NCI-H2029 treated with DMSO at 0.1 percent for 48 hours (cell line): ENCODE measurements at regions not wholly inside any gene's neighbourhood (a gene's known extent, or its start where the extent isn't known, plus 50 kb on each side); places are given as distances from the start of the nearest gene placed in this dataset.
"Not testable (repeated sequence)": the region's sequence is repeated elsewhere in the genome, so short reads cannot be mapped to it uniquely, and the experiment has no call there.

ENCODE experiments used
- DNase-seq: peaks from one replicate; lab custom pipeline; 2025; lab: John Stamatoyannopoulos, UW

DNA sequence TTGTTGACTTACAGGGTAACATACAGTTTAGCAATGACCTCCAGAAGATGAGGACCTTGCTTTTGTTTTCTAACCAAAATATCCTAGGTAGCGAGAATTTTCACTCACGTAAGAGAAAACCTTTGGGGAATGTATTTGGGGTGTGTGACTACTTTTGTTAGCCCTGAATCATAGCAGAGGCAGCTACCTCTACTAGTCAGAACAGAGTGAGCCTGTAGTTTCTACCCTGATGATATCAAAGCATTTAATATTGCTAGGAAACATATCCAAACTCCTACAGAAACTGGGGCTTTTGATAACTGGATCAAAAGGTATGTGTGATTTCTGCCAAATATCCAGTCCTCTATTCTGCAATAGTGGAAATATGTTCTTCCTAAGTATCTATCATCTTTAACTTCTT, 462.6 kb upstream of the ZEB2 start:
- no peak for DNase-seq

DNA sequence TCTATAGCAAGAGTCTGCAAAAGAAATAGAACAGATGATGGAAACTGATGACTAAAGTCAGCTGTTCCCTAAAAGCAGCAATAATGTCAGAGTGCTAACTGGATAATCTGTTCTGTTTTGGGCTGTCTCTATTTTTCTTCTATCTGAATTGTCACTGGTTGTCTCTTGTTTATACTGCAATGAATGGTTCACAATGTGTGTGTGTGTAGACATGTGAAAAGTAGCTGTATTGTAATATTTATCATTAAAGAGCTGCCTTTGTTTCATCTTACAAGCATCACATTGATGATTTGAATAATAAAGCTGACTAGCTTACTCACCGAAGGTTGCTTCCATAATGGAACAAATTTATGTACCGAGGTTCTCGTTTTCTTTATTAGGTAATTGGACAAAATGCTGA, 456.0 kb upstream of the ZEB2 start:
- no peak for DNase-seq

DNA sequence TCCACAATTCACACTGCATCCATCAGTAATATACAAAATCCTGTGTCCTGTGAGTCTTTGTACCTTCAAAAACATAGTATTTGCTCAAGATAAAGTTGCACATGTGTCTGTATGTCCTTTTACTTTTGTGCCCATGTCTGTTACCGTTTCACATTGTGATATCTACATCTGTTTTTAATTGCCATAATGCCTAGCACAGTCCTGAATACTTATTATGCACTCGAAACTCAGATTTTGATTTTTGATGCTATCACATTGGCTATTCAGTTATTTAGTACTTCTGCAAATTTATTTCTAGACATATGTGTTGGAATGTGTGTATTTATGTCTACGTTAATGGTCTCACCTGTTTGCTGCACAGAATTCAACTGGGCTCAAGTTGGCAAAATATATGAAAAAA, 452.8 kb upstream of the ZEB2 start:
- no peak for DNase-seq

DNA sequence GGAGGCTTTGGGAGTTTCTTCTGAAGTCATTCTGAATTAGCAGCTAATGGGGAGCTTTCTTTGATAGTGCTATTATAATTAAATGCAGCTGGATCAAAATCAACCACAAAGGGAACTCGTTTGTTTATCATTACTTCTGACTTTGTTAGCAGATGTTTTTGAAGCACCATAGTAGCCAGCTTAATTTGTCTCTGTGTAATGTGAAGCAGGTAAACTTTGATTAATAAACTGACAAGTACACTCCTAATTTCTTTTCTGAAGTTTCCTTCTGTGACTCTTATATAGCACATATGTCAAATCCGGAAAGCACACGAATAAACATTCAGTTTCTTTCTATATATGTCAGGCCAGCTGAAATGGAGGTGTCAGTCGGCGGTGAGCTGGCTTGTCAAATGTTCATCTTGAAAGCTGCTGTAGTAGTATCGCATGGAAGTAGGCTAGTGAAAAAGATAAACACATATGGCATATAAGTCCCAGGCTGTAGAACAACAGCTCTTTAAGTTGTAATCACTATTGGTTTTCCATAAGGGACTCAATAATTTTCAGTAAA, 451.9 kb upstream of the ZEB2 start:
- no peak for DNase-seq

DNA sequence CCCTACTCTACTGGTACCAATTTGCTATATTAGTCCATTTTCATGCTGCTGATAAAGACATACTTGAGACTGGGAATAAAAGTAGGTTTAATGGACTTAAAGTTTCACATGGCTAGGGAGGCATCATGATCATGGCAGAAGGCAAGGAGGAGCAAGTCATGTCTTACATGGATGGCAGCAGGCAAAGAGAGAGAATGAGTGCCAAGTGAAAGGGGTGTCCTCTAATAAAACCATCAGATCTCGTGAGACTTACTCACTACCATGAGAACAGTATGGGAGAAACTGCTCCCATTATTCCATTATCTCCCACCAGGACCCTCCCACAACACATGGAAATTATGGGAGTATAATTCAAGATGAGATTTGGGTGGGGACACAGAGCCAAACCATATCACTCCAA, 450.5 kb upstream of the ZEB2 start:
- DNase-seq, result not testable (repeated sequence)

DNA sequence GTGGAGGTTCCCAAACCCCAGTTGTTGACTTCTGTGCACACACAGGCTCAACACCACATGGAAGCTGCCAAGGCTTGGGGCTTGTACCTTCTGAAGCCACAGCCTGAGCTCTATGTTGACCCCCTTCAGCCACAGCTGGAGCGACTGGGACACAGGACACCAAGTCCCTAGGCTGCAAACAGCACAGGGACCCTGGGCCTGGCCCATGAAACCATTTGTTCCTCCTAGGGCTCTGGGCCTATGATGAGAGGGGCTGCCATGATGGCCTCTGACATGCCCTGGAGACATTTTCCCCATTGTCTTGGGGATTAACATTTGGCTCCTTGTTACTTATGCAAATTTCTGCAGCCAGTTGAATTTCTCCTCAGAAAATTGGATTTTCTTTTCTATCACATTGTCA, 449.6 kb upstream of the ZEB2 start:
- not testable (repeated sequence) for DNase-seq

DNA sequence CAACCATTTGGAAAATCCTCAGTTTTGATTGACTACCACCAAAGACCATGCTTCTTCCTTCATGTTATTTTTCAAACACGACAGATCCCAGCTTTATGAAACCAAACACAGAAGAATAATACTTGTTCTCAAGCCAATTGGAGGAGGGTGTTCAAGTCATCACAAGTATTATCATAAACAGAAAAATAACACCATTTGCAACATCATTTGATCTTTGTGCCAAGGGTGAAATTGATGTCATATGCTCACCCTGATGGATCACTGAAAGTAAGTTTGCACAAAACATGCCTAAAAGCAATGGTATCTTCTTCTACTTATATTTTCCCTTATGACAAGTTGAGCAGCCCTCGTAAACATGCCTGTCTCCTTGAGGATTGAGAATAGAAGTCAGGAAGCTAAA, 448.0 kb upstream of the ZEB2 start:
- no peak for DNase-seq

DNA sequence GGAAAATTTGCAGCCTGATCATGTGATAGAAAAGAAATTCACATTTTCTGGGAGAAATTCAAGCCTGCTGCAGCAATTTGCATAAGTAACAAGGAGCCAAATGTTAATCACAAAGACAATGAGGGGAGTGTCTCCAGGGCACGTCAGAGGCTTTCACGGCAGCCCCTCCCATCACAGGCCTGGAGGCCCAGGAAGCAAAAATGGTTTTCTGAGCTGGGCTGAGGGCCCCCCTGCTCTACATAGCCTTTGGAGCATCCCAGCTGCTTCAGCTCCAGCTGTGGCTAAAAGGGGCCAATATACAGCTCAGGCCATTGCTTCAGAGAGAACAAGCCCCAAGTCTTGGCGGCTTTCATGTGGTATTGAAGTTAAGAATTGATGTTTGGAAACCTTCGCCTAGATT, 445.3 kb upstream of the ZEB2 start:
- DNase-seq, result no peak

DNA sequence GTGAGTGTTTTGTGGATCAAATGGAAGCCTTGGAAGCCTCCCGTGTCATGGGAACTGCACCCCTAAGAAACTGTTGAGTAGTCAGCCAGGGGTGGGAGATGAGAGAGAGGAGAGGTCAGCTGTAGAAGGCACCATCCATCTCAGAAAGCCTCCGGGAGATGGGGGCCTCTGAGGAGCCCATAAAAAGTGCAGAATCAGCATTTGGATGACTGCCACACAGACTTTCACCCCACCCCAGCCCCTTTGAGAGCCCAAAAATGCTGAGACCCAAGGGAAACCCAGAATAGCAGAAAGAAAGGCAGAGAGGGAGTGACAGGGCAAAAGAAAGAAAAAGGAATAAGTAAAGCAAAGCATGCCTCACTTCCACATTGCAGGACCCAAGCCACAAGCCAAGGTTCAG, 443.1 kb upstream of the ZEB2 start:
- no peak for DNase-seq

DNA sequence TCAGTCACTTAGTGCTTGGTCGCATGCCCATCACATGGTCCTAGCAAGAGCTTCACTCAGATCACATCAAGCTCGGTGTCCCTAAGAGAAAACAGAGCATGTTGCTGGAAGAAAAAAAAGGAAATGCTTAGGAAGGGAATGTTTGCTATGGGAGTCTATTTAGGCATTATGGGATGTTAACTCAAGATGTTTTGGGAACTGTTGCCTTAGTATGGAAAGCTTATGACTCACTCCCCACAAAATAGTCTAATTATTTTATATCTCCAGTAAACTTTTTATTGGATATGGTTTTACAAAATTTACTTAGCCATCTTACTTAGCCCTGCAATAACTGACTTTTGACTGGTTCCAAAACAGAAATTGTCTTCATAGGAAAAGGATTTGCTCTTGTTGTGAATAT, 439.5 kb upstream of the ZEB2 start:
- DNase-seq, result no peak

DNA sequence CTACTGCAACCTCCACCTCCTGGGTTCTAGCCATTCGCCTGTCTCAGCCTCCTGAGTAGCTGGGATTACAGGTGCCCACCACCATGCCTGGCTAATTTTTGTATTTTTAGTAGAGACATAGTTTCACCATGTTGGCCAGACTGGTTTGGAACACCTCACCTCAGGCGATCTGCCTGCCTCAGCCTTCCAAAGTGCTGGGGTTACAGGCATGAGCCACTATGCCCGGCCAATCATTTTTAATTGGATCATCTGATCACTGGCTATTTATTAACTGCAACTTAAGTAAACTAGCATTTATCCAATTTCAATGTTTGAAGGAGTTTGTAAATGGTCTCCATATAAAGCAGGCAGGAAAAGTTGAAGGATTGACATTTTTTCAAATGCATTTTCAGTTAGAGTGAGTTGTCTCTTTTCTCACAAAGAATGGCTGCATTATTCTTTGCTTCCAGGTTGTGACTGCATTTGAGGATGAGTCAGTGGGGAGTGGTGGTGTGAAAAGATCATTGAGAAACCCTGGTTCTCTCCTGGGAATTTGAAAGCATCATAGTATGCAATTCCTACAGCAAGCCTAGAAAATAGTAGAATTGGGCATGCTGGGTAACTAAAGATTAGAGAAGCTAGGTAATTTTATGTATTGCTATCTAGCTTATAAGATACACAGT, 431.1 kb upstream of the ZEB2 start:
- no peak for DNase-seq

DNA sequence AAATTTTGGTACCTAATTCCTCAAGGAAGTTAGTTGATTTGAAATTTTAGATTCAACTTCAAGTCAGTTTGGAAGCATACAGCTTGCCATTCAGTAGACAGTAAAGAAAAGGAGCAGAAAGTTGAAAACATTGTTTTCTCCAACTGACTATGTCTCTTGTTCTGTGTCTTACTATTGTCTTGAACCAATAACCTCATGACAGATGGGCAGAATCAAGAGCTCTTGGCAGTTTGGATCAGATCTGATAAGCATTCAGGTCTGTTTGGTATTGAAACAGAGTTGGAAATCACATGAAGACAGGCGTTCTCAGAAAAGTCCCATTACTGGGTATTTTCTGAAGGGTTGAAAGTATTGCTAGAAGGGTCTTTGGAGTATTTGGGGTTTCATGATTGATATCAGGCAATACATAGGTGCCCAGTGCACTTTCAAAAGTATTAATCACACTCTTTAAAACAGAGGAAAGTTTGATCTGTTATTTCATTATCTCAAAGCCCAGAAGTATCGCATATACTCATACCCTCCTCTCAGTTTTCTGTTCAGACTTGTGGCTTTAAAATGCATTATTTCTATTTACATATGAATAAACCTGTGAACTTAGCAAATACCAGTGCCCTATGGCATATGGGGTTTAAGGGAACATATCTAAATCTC, 428.4 kb upstream of the ZEB2 start:
- DNase-seq, result no peak

DNA sequence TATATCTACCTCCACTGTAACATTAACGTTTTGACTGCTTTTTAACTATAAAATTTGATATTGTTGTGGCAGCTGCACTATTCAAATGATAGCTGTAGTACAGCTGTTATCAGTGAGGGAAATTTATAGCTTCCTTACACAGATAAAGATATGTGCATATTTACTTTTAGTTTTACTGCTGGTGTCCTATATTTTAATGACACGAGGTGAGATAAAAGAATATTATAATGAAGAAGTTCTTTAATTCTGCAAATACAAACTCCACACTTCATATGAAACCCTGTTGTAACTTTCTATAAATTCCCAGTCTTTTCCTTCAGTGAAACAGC, 427.8 kb upstream of the ZEB2 start:
- DNase-seq, result no peak

DNA sequence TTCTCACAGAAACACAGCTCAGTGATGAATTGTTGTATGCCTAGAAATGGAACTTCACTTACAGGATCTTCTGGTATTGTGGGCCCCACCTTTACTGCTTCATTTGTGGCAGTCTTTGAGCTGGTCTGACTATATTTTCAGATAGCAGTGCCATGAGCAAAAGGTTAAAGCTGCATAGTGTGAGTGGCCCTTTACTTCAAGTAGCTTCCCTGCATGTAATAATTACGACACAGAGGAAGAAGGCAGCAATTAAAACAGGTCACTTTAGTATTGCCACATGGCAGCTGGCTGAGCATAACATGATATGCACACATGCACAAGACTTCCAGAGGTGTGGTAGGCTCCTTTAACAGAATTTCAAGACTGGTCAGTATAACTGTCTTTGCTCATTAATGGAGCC, 426.3 kb upstream of the ZEB2 start:
- DNase-seq, result no peak

DNA sequence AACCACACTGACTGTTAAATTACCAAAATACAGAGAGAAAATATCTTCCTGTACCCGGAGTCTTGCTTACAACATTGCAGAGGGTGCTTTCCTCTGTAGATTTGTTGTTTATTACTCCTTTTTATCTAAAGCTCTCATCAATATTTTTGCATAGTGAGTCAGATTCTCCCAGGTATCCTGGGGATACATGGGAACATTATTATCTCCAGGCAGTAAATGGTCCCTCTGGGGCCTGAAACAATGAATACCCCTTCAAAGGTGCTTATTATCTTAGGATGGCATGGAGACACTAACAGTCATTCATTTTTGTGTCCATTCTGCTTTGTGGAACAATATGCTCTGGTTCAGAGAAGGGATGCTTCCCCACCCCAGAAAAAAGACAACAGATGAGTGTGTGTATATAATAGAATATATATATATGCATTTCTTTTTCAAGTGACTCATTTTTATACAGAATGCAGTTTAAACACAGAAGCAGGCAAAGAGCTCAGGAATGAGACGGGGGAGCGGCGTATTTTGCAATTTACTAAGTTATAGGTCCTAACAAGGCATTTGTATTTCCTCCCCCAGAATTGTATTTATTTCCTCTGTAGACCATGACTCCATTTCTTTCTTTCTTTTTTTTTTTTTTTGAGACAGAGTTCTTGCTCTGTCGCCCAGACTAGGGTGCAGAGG, 424.8 kb upstream of the ZEB2 start:
- no peak for DNase-seq

DNA sequence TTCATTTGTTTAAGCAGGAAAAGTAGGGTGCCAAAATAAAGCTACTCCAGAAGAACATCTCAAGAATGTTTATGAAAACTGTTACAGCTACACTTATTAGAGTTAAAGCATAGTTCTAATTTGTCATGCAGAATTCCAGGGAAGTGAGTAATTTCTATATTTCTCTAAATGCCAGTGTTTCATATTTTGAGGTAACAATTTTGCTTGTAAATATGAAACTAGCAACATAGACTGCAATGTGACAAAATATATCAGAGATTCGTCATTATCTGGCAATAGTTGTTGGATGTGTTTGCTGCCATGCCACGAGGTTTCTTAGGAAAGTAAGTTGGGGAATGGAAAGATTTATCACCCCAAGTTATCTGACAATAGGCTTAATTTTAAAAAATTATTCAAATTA, 424.1 kb upstream of the ZEB2 start:
- no peak for DNase-seq

DNA sequence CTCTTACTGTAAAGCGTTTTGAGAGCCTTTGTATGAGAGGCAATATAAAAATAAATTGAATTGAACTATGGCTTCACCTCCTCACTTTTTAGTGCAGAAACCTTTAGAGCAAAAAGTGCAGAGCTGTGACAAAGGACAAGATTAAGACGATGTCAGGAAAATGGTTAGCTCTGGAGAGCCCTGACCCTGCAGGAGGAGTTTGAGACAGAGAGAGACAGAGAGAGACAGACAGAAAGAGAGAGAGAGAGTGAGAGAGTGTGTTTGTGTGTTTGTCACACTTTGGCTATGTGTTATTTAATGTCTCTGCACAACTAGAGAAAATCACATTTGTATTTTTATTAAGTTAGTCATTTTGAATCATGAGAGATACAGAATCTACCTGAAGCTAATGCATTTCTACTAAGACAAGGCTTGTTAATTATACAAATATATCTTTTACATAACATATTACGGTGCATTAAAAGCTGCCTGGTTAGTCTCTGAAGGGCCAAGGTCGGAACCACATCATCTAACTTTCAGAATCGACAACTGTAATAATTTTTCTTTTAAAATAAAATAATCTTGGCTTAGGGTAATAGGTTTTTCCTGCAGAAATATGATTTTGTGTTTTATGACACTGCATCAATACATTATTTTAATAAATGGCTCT, 423.5 kb upstream of the ZEB2 start:
- no peak for DNase-seq

DNA sequence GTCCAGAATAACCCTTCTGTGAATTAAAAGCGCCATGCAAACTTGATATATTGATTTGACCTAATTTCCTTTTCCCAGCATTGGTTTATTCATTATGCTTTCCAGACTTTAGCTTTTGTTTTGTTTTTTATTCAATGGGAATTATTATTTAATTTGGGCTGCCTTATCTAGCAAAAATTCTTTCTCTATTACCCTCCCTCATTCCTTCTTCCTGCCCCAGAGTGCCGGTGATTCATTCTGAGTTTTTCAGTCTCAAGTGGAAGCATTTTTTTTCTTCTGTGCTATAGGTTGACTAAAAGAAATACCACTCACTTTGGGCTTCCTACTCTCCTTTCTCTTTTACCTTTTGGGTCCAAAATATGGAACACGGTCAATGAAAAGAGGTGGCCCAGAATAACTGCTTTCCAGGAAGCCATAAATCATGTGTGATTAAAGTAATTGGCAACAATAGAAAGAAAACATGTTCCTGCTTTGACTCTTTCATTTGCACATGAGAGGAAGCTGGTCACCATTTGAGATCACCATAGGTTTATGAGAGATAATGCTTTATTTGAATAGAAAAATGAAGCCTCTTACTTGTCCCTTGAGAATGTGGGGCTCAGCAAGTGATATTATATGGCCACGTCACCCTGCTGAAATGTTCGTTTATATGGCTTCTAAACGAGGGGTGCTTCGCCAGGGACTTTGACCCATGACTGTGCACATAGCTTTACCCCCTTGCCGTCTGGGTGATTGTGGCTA, 422.8 kb upstream of the ZEB2 start:
- DNase-seq, result no peak

DNA sequence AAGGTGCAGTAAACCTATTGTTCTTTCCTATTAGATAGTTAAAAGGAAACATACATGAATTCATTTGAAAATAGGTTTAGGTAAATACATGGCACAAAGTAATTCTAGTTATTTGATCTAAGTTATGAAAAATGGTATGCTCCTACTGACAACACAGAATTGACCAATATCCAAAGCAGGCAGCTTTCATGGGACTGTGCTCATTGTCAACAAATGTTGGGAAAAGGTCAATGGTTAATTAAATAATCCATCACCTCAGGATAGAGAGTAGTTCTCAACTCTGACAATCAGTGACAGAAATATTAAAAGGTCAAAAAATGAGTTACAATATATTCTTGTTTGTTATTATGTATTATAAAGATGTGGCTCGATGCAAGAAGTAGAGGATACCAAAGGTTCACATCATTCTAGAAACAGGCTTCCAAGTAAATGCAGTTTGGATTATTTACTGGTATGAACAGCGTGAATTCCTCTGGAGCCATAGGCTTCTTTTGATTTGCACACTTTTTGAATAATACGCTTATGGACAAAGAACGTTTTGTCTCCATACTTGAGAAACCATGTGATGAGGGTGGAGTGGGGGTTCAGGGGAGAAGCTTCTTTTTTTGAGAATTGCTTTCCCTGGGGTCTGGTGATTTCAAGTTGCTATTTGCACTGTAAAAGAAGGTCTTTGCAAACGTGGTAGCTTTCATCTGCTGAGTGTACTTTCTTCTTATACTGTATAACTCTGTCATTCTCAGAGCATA, 422.0 kb upstream of the ZEB2 start:
- no peak for DNase-seq

DNA sequence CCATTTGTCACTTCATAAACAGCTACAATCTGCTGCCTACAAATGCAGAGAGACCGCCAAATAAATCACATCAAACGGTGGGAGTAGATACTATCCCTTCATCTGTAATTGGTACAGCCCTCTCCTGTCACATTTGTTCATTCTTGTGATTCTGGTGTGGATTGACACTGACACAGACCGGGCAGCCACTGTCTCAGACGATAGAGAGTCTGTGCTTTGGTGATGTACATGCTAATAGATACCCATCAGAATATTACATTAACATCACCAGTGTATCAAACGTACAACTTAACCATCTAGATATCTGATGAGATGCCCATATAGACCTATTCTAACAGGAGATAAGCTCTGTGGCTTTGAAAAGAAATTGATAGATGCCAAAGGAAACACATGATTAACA, 419.7 kb upstream of the ZEB2 start:
- DNase-seq, result no peak

DNA sequence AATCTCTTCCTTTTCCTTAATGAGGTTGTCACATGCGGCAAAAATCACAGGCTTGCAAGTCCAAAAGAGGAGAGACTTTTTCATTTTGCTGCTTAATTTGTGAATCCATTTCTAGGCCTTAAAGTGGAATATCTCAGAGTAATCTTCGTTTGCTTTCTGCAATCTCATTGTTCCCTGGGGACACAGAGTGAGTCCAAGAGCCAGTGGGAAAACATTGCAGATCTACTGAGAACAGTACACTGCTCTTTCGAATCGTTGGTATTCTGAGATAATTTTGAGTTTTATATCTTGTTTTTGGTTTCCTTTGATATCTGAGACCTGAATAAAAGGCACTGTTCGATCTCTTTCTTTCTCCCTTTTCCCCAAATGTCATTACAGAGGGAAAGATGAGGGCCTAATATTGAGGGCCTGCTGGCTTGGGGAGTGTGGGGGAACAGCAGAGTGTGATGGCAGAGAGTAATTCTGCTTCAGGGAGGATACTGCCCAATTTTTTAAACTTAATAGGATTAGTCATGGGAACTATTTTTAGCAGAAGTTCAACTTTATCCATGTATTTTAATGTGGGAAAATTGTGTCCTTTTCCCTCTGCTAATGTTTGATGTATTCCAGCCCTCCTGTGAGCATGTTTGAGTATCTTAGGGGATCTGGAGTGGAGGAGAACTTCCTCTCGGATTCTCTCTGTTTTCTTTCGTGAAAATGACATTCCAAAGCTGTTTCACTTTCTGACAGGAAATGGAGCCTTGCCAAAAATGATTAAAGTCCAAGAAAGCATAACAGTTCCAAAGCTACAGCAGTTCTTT, 418.2 kb upstream of the ZEB2 start:
- DNase-seq, result no peak
